HG02610 (cell line): ENCODE measurements at regions not wholly inside any gene's neighbourhood (a gene's known extent, or its start where the extent isn't known, plus 50 kb on each side); places are given as distances from the start of the nearest gene placed in this dataset.
"Not testable (repeated sequence)": the region's sequence is repeated elsewhere in the genome, so short reads cannot be mapped to it uniquely, and the experiment has no call there.

Experiments used
- ATAC-seq: cut with Tn5 transposase; IDR thresholded peaks from one replicate; pipeline ENCODE4 v1.9.1; 2021; ENCODE audit warnings: mild to moderate bottlenecking, moderate library complexity; ENCODE audit not compliant: unreplicated experiment

- ATAC-seq = no peak
Measured at GRCh38 chr20:29319725-29320124, 1937.7 kb upstream of the DEFB115 start.

DNA sequence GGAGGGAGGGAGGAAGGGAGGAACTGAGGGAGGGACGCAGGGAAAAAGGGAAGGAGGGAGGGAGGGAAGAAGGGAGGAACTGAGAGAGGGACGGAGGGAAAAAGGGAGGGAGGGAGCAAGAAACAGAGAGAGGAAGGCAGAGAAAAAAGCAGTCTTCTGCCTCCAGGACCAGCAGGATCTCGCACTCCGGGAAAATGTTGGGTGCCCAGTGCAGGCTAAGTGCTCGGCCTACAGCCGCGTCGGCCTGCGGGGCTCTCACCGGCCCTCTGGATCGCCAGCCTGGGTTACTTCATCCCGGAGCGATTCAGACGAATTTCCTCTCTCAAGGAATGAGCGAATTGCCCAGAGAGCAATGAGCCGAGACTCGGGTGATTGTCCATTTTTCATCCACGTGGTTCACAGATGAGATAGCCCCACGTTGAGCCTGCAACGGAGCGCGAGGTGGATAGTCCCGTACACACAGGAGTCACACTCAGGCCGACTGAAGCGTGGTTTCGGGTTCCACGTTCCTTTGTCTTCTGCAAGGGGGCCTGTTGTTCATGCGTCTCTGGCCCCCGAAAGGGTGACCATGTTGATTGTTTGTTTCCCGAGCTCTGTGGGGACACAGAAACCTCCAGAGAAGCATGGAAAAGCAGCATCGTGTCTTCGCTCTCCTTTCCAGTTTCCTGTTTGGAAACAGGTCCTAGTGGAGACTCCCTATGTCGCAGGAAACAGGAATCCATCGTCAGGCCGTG, 1937.1 kb upstream of the DEFB115 start:
- ATAC-seq = not testable (repeated sequence)

DNA sequence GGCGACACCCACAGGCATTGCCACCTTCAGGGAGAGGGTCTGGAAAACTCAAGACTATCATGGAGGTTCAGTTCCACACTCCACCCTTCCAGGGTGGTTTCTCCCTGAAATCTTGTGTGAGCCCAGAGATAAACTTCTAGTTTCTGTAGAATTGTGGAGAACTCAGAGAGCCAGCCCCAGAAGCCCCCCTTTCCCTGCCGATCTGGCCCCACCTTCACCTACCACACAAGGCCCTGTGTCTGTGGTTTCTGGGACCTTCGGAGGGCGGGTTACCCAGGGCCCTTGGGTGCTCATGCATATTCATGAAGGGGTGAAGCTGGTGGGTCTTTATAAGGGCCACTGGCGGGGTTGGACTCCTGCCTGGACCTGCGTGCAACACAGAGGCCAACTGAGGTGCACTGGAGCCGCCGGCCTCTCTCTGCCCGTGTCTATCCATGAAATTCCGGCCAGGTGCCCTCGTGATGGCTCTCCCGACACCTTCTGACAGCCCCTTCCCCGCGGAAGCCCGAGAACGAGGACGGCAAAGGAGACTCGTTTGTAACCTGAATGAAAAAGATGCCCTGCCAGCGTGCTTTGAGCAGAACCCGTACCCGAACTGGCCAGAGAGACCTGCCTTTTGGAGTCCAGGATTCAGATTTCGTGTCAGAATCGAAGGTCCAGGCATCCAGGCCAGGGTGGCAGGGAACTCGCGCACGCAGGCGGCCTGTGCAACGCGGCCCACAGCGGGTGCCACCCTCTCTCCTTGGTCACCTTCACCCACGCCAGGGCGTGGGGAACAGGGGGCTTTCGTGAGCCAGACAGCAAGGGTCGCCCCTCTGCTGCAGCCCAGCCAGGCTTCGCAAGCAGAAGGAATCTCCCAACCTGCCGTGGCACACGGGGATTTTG, 1933.6 kb upstream of the DEFB115 start:
- ATAC-seq = not testable (repeated sequence)

DNA sequence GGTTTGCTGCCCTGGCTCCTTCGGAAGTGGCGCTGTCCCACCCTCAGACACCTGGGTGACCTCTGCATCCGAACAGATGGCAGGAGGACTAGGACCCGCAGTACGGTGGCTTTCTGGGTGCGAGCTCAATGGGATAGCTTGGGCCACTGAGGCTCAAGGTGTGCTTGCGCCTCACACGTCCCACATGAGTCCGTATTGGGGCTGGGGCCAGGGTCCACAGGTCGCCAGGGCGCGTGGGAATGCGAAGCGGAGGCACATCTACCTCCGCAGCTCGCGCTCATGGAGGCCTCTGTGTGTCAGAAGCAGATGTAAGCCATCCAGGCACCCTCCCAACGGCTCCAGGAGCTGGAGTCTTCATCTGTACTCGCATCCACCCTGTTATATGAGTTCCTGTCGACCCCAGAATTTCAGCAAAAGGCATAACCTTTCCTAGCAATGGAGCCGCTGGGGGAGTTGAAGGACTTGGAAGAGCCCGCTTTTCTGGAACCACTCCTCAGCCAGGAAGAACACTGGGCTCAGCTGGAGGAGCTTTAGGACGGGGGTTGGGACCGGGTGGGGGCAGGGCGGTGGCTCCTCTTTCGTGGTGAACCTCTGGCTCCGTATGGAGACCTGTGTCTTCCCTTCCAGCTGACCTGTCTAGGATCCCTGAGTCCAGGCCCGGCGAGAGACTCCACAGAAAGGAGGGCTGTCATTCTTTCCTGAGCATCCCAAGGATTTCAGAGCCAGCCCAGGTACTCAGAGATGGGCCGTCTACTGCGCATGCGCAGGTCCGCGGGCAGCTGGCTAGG, 1932.8 kb upstream of the DEFB115 start:
- not testable (repeated sequence) for ATAC-seq

DNA sequence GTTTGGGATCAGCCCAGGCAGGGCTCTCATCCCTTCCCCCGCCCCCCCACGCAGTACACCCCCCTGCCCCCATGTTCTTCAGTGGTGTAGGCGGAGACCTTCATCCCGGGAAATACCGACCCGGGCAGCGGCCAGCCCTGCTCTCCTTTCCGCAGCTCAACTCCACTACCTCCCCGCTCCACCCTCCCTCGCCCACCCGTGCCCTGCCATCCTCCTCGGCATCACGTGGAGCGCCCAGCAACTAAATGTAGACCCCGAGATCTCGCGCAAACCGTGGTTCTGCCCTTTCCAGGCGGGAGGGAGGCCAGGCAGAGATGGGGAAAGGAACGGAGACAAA, 1932.2 kb upstream of the DEFB115 start:
- no peak for ATAC-seq

DNA sequence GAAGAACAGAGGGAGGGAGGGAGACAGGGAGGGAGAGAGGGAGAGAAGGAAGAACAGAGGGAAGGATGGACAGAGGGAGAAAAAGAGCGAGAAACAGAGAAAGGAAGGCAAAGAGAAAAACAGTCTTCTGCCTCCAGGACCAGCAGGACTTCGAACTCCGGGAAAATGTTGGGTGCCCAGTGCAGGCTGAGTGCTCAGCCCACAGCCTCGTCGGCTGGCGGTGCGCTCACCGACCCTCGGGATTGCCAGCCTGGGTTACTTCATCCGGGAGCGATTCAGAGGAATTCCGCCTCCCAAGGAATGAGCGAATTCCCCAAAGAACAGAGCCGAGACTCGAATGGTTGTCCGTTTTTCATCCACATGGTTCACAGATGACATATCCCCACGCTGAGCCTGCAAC, 1931.7 kb upstream of the DEFB115 start:
- not testable (repeated sequence) for ATAC-seq

- ATAC-seq = no peak
Measured at GRCh38 chr20:29326376-29327070, 1930.9 kb upstream of the DEFB115 start.

DNA sequence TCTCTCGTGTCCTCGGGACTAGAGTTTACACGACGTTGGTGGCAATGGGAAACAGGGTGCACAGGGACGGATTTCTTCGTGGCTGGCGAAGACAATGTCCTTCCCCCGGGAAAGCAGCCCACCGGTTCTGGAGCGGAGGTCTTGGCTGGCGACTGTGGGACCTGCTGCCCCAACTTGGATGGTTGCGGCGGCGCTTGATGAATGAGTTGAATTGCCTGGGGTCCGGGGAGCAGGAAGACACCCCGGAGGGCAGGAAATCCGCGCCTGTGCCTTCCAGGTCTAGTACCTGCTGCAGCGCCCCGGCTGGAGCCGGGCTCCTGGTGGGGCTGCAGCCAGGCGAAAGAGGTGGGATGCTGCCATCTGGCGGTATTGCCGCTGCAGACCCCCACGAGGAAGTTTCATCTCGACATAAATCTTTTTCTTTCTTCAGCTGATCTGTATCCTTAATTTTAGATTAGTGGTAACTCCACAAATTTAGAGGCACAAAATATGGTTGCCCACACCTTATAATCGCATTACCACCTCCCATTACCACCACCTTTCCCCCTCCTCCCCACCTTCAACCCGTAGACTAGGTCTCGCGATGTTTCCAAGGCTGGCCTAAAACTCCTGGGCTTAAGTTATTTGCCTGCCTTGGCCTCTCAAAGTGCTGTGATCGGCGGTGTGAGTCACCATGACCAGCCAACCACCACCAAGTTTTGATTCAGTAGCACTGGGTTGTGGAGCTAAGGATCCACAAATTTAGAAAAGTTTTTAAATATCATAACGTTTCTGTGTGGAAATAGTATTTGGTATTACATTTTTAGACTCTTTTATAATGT, 1929.7 kb upstream of the DEFB115 start:
- ATAC-seq = not testable (repeated sequence)

DNA sequence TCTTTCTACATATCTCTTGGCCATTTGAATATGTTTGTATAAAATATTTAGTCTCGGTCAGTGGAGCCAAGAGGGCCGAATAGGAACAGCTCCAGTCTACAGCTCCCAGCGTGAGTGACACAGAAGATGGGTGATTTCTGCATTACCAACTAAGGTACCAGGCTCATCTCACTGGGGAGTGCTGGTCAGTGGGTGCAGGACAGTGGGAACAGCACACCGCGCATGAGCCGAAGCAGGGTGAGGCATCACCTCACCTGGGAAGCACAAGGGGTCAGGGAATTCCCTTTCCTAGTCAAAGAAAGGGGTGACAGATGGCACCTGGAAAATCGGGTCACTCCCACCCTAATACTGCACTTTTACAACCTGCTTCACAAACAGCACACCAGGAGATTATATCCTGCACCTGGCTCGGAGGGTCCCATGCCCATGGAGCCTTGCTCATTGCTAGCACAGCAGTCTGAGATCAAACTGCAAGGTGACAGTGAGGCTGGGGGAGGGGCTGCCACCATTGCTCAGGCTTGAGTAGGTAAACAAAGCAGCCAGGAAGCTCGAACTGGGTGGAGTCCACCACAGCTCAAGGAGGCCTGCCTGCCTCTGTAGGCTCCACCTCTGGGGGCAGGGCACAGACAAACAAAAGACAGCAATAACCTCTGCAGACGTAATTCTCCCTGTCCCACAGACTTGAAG, 1926.9 kb upstream of the DEFB115 start:
- not testable (repeated sequence) for ATAC-seq

- ATAC-seq = no peak
Measured at GRCh38 chr20:29349836-29350235, 1907.6 kb upstream of the DEFB115 start.

- not testable (repeated sequence) for ATAC-seq
Measured at GRCh38 chr20:29375937-29376336, 1881.5 kb upstream of the DEFB115 start.

DNA sequence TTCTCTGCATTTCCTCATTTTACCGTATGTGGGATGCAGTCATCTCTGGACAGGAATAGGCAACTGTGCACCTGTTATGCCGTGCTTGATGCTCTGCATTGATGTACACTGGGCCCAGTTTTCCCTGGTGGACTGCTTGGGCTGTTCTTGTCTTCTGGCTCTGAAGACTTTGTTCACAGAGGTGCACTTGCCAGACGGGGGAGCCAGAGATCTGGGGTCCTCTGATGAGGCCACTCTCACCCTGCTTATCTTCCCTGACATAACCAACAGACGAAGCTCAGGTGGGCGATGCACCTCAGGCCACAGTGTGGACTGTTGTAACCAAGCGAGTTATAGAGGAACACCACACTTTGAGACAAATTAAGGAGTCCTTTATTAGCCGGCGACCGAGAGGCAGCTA, 1864.6 kb upstream of the DEFB115 start:
- ATAC-seq = not testable (repeated sequence)

- no peak for ATAC-seq
Measured at GRCh38 chr20:29408034-29408695, 1849.3 kb upstream of the DEFB115 start.

DNA sequence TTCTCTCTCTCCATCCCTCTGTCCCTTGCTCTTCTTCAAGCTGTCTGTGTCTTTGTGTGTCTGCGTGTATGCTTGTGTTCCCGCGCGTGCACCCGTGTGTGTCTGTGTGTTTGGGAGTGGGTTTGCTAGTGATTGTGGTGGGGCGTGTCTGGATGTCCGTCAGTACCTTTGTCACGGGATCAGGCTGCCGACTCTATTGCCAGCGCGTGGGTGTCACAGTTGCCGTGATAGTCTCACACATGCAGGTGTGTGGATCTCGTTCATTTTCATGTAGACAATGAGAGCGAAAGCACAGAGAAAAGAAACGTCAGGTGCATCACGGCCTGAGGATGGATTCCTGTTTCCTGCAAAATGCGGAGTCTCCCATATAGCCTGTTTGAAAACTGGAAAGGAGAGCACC, 1848.8 kb upstream of the DEFB115 start:
- ATAC-seq = not testable (repeated sequence)

- not testable (repeated sequence) for ATAC-seq
Measured at GRCh38 chr20:29409160-29409689, 1848.2 kb upstream of the DEFB115 start.

DNA sequence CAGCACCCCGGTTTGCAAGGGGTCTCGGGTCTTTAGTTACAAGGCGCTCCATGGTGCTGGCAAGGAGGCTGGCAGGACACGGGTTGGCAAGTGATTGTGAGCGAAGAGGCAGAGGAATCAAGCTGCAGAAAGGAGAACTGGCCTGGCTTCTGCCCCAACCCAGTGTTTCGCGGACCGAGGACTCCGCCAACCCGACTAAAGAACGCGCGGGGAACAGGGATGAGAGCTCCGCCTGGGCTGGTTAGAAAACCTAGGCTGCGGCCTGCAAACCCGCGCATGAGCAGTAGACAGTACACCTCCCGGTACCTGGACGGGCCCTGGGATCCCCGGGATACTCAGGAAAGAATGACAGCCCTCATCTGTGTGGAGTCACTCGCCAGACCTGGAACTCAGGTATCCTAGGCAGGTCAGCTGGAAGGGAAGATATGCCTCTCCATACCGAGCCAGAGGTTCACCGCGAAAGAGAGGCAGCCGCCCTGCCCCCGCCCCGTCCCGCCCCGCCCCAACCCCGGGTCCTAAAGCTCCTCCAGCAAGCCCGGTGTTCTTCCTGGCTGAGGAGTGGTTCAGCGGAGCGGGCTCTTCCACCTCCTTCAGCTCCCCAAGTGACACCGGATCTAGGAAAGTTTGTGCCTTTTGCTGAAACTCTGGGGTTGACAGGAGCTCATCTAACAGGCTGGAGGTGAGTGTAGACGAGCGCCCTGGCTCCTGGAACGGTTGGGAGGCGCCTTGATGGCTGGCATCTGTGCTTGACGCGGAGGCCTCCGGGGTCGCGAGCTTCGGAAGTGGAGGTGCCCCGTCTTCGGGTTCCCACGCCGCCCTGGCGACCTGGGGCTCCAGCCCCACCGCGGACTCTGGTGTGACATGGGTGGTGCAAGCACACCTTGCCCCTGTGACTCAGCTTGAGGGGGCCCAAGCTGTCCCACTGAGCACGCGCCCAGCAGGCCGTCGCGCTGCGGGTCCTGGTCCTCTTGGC, 1847.3 kb upstream of the DEFB115 start:
- ATAC-seq = no peak

- ATAC-seq = no peak
Measured at GRCh38 chr20:29410806-29411457, 1846.5 kb upstream of the DEFB115 start.
